Germinal center (tissue), 1 donor: ENCODE measurements at regions not wholly inside any gene's neighbourhood (a gene's known extent, or its start where the extent isn't known, plus 50 kb on each side); places are given as distances from the start of the nearest gene placed in this dataset.
"Not testable (repeated sequence)": the region's sequence is repeated elsewhere in the genome, so short reads cannot be mapped to it uniquely, and the experiment has no call there.

ENCODE experiments used
- DNase-seq: peaks from one replicate; pipeline ENCODE4 v3.0.0; 2012; ENCODE audit warnings: mixed read lengths, low spot score

DNA sequence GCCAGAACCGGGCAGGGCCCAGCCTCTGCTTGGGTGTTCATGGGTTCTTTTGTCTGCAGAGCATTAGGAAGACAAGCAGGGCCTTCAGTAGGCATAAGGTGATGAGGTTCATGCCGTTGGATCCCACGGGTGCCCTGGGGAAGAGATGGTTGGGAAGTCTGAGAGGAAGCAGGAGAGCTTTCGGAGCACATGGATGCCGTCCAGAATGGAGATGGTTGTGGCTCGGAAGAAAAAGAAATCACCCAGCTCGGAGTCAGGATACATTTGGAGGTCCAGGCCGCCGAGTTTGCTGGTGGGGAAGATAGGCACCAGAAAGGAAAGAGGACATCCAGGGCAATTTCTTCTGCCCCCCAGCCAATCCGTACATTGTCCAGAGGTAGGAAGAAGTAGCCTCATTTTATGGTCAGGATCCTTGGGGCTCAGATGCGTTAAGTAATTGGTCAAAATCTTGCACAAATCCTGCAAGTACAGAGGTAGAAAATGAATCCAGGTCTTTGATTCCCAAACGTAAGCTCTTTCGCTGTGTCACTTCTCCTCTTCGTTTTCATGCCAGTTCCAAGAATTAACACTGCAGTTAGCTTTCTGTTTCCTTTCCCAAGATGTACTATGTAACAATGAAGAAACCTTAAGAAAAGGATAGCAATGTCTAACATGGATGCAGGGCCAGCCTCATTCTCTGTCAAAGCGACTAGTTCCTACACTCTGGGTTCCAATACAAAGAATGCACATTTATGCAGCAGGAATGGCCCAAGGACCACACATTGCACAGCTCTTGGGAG is 147.8 kb upstream of the KLF6 start:
- DNase-seq: no peak

DNA sequence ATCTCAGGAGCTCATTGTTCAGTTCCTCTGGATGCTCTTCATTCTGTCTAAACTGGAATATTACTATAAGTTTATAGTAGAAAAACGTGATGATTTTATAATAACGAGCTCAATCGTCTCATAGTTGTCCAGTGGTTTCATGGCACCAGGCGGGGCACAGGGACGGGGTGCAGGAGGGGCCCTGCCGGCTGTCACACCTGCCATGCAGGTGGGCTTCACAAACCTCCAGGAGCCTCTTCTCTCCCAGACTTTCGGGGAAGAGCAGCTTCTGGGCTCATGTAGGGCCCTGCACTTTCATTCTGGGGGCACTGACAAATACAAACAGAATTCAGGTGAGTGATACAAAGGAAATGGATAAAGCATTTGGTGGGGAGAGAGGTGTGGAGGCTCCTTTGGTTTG is 146.9 kb upstream of the KLF6 start:
- no peak for DNase-seq

DNA sequence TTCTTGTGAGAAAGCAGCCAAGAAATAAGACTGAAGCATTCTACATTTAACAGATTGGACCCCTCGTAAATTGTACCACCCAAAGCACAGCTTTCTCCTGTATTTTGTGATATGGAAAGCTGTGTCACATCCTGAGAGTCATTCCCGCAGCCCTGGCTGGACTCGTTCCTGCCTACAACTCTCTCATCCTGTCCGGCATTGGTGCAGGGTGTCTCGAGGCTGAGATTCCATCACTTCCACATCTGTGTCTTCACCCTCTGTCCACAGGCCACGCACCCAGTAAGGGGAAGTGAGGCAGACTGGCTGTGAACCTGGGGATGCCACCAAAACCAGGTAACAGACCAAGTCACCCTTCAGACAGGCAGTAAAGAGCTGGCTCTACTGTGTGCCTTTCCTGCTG is 146.2 kb upstream of the KLF6 start:
- no peak for DNase-seq

DNA sequence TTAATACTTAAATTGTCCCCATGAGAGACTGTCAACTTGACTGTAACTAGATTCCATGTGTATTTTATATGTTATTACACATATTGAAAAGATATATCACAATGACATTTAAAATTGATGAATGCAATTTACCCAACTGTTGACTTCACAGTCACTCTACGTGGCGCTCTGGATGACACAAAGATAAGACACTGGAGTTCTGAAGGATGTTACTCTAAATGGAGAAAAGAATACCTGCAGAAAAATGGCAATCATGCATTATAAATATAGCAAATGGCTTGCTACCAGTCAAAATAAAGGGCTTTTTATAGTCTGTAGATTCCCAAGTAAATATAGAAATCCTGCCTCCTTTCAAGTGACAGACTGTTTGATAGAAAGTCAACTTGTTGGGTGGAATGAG is 143.6 kb upstream of the KLF6 start:
- DNase-seq: no peak

DNA sequence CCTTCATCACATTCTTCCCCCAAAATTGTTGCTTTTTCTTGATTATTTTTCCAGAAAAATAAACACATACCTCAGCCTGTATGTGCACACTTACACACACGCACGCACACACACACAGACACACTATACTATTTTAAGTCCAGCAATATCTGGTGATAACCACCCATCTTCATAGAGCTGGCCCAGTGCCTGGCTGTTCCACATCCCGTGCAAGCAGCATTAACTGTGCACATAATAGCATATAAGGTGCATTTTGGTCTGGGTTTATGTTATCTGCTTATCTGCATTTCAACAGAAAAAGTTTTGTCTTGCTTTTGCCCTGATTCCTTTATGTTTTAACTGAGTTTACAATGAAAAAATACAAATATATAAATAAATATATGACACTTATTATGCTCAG is 143.1 kb upstream of the KLF6 start:
- no peak for DNase-seq

DNA sequence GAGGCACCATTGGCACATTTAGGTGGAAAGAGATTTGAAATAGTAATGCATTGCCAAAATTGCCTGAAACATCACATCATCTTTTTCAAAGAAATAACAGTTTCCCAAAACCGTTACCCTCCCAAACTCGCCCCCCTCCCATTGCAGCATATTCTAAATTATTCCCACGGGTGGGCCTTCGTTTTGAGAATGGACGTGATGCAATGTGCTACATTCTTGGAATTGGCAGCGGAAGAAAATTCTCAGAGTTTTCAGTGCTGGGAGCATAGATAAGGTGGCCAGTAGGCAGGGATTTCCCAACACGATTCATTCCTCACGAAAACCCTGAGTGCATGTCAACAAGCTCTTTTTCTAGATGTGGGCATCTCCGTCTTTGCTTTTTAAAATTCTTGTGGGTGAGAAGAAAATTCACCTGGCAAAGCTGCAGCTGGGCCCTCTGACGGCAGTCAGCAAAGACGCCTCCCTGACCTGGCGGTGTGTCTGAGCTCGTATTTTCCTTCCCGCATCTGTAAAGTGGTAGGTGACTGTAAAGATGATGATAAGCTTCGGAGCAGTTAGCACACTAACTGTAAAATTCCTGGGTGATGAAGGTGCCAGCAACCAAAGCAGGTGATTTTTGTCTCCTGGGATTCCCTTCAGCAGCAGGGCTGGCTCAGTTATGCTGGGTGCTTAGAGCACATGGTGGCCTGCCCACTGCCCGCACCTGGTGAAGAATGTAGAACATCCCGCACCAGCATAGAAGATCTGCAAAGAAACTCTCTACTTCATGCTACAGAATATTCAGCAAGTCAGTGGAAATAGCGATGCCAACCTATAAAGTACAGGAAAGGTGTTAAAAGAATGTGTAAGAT is 141.9 kb upstream of the KLF6 start:
- no peak for DNase-seq

DNA sequence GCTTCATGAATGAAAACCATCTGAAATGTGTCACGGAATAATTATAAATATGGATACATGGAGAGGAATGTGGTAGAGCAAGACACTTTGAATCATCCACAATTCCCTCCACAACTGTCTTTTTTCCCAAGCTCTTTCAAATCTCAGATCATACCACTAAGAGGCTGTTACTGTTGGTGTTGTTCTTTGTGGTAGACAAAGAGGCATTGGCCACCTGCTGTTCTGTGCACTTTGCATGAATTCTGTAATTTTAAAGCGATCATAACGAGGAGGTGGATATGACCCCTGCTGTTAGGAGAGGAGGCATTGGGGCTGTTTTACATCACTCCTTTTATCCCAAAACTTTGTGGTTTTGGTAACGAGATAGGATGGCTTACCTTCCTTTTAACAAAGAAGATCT is 141.2 kb upstream of the KLF6 start:
- no peak for DNase-seq

DNA sequence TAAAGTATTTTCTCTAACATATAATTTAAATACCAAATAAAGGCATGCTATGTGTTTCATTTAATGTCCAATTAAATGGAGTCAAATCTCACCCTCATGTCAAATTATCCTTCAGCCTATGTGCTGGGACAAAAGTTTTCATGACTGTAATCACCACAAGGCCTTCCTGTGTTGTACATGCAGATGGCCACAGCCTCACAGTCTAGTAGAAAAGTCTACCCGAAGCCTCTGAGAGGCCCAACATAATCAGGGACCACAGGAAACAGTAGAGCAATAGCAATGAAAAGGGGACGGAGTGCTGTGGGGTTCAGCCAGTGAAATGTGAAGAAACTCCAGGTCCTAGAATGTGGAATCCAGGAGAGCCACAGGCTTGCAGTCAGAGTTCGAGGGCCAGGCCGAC is 140.2 kb upstream of the KLF6 start:
- no peak for DNase-seq

DNA sequence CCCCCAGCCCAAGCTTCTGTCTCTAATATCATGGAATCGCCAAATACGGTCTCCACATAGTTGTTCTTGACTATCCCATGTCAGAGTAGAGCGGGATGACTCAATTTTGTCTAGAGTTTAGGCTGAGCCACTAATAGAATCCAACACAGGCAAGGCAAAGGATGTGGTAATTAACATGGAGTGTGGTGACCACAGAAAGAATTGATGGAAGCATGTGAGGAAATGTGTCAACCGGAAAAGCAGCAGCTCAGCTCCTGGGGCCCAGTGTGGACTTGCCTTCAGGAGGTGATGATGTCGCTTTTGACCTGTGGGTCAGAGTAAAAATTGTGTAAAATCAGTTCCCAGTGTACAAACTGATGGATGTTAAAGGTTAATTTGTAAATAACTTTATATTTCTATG is 139.3 kb upstream of the KLF6 start:
- no peak for DNase-seq

DNA sequence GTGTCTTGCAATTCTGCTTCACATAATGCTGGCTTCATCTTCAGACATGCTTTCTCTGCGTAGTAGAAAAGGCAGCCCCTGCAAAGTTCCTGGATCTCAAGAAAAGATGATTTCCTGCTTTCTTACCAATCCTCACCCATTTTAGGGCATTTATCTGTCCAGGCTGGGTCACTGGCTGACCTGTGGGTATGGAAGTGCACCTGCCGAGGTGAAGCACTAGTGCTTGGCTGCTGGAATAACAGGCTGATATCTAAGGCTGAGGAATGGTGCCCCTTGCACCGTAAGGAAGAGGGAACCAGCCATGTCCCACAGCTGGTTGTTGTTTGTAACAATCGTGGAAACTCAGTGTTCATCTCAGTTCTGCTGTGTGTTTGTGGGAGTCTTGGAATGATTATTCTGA is 138.0 kb upstream of the KLF6 start:
- no peak for DNase-seq

DNA sequence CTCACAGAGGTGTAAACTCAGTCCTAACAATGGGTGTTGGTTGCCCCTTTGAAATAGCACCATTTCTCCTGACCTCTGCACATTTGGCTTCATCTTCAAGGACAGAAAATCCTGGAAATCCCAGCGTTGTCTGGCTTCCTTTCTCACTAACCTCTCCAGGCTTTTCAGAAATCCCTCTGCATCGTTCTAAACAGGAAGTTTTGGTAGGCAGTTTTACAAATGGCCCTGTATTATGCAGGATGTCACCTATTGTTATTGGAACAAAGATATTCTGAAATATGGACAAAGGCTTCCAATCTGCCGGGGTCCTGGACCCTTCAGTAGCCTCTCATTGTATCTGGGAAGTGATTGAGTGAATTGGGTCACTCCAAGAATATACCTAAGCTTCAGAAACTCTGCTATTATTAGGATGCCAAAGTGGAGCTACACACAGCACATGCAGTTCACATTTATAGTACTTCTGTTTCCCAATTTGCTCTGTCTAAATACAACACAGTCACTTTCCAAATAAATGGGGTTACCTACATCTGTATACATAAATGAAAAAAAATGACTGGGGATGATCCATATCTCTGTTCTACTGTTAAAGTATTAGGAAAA is 134.8 kb upstream of the KLF6 start:
- no peak for DNase-seq

DNA sequence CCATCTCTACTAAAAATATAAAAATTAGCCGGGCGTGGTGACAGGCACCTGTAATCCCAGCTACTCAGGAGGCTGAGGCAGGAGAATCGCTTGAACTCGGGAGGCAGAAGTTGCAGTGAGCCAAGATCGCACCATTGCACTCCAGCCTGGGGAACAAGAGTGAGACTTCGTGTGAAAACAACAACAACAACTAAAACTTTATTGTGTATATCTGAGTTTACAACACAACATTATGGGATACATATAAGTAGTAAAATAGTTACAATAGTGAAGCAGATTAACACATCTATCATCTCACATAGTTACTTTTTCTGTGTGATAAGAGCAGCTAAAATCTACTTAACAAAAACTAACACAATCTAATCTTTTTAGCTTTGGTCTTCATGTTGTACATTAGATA is 132.4 kb upstream of the KLF6 start:
- not testable (repeated sequence) for DNase-seq

DNA sequence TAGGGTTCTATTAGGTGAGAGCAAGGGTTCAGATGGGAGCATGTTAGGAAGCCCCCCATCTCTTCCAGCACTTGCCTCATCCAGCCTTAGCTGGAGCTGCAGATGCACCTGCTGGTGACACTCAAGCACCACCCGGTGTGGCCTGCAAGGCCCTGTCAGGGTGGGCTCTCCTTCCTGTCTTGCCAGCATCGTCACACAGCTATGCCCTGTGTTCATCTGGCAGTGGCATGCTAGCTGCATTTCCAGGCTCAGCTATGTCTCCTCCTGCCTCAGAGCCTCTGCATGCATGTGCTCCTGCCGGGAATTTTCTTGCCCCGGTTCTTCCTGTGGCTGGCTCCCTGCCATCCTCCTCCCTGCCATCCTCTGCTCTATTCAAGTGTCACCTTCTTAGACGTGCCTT is 129.7 kb upstream of the KLF6 start:
- DNase-seq: no peak

DNA sequence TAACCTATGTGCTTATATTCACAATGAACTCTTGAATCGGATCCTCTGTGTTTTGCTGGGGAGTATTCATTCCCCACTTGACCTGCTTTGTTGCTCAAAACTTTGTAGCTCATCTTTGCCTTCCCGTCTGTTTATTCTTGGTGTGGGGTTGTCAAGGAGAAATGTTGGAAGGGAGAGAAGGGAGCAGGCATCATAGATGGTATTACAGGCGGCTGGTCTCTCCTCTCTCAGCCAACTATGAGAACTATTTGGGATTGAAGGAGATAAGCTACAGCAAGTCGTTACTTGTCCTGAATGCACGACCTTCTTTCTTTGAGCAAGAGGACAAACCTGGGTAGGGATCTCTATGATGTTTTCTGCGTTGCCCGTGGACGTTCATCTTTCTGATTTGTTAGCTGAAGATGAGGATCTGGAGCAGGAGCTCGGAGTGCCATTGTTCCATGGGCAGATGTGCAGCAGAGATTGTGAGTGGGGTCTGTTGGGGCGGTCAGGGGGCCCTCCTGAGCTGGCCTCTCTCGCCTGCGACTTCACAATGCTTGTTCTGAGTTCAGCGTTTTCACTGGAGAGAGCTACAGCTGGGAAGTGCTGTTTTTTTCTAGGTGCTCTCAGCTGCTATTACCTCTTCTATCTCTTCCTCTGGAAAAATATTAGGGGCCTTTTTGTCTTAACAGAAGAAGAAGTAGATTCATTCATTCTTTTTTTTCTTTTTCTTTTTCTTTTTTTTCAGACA is 126.9 kb upstream of the KLF6 start:
- no peak for DNase-seq

DNA sequence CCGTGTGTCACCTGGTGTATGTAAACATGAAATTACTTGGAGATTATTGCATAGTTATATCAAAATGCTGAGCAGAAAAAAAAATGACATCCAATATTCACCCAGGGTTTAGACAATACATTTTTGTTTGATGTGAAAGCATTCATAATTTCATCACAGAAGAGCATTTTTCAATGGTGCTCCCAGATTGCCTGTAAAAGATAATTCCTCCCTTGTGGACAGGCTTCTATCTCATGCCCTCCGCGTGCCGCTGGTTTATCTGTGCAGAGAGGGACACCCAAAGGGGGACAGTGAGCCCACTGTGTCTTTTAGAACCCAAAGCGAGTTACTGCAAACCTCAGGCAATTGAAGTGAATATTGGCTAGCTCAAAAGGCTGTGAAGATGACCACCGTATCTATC is 126.2 kb upstream of the KLF6 start:
- DNase-seq: no peak

DNA sequence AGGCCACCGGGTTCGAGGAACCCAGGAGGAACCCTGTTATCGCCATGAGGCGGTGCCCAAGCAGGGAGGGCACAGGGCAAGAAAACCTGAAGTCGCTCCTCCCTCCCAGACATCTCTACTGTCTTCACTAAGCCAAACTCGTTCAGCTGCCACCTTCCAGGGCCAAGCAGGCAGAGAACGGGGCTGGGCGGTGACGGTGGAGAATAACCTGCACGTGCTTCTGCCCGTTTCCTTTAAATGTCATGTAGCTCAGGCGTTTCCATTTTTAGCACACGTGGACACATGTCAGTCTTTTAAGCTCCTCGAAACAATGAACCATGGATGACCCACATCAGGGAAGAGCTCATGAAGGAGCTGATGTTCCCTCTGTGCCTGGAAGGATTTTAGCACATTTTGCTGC is 124.3 kb upstream of the KLF6 start:
- no peak for DNase-seq

DNA sequence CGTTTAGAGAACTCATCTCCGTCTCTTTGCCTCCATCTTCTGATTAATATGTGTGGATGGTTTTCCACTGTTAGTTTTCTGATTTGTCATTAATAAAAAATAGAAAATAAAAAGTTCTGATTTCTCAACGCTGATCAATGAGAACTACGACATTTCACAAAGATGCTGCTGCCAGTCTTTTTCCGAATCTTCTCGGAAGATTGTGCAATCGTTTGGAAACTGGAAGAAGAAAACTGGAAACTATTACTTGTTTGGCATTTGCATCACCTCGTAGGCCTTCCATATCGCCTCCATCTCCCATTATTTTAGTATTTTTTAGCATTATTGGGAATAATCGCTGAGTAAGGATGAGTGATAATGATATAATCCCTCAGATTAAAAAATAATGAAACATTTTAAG is 123.2 kb upstream of the KLF6 start:
- DNase-seq: no peak

DNA sequence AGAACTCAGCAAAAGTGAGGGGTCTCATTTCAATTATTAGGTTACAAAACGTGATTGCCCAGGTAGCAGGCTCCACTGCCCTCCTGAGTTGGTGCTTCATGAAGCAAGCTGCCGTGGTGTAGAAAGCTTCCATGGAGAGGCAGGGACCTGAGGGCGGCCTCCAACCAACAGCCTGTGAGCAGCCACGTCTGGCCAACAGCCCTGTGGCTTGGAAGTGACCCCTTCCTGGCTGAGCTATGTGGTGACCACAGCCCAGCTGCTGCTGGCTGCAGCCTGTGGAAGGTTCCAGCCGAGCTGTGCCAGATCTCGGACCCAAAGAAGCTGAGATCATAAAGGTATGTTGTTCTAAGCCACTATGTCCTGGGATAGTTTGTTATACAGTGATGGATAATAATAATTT is 122.5 kb upstream of the KLF6 start:
- DNase-seq: no peak

DNA sequence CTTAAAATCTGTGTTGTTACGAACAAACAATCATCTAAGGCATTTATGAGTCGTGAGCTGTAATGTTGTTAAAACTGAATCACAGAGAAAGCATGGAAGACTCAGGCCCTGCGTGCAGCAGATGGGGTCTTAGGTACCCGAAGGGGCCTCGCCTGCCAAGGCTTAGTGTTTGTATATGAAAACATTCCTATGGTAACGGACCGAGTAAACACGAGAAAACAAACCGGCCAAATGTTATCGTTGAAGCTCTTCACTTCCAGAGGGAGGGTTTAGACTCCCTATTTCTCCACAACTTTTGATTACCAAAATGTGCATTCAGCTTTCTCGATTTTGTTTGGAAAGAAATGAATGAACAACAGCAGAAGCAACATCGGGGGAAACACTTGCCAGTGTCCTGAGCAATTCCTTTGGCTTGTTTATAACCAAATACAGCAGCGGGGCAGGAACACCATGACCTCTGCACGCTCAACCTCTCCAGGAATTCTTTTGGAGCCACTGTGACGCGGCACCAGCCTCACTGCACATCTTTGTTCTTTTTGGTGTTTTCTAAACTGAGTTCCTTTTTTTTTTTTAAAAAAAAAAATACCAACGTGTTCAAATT is 121.6 kb upstream of the KLF6 start:
- no peak for DNase-seq

DNA sequence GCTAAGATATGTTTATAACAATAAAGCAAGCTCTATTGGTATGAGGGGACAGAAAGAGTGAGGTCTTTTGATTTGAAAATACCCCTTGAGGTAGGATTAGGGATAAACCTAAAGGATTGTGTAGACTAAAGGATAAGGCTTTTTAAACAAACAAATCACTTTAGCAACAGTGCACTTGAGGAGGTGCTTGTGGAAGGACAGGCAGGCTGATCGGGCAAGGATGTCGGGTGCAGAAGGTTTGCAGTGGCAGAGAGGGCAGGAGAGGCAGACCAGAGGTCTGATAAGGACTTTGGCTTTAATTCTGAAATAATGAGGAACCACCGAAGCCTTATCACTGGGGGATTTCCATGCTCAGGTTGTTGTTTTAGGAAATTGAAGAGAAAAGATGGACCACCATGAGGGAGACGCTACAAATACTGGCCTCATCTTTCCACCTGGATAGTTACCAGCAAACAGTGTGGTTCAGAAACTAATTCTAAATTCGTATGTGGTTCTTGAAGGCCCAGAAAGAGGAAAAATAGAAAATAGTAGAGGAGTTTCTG is 119.5 kb upstream of the KLF6 start:
- DNase-seq: no peak

DNA sequence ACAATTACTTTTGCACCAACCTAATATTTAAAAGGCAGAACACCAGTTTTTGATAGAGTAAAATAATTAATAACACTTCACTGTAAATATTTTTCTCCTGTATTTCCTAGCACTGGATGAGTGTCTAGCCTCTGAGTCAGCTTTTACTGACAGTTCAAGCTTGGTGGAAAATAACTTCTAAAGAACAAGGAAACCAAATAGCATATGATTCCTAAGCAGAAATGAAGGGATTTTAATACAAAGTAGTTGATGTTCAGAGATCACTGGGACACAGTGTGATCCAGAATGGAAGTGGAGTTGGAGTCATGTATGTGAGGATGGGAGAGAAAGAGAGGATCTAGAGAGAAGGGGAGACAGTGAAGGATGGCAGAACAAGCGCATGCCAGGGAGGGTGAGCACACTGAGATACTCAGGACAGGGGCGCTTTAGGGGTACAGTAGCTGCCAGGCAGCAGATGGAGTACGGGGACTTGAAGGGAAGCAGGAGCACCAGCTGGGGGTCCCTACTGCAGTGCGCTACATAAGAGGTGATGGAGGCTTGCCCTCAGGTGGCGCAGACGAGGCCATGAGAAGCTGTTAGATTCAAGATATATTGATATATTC is 117.9 kb upstream of the KLF6 start:
- no peak for DNase-seq
